H1 (cell line): ENCODE measurements at regions not wholly inside any gene's neighbourhood (a gene's known extent, or its start where the extent isn't known, plus 50 kb on each side); places are given as distances from the start of the nearest gene placed in this dataset.

Experiments used
- CTCF ChIA-PET: fragments of 300-600 bp; sonication (Branson Sonifier 250); formaldehyde crosslinking; loops from one replicate; lab custom pipeline; 2021; ENCODE audit not compliant: partially characterized antibody; lab: Charles Lee
- POLR2A ChIA-PET: fragments of 300-600 bp; sonication (Branson Sonifier 250); formaldehyde crosslinking; loops from one replicate; lab custom pipeline; 2021; ENCODE audit warnings: inconsistent platforms; ENCODE audit not compliant: partially characterized antibody; lab: Charles Lee
- DNase-seq, 2 experiments: peaks; one replicate each; pipeline versions ENCODE4 v3.0.0 to v3.0.0-alpha.2; 2010 to 2022; ENCODE audit warnings: low spot score in 2 of 2, low read depth in 1 of 2, mixed read lengths in 1 of 2
- FAIRE-seq: peaks from 2 replicates; lab custom pipeline; 2011; peaks lifted over from hg19 to GRCh38; lab: Jason Lieb, UNC
- H2AFZ ChIP-seq: 2 replicates; pipeline ENCODE4 v1.8.1; 2012; ENCODE audit warnings: low read length, inconsistent platforms
- H2AK5ac ChIP-seq: 2 replicates; pipeline ENCODE4 v1.6.1; 2013; ENCODE audit warnings: low read depth, low read length
- H2BK120ac ChIP-seq: replicated peaks from 2 replicates; pipeline ENCODE3; 2013; ENCODE audit warnings: low read depth, low read length, inconsistent platforms
- H2BK12ac ChIP-seq: 2 replicates; pipeline ENCODE4 v1.6.1; 2013; ENCODE audit warnings: low read depth, low read length
- H2BK15ac ChIP-seq: 2 replicates; pipeline ENCODE4 v1.6.1; 2013; ENCODE audit warnings: low read length
- H2BK20ac ChIP-seq: 2 replicates; pipeline ENCODE4 v1.6.1; 2013; ENCODE audit warnings: low read length
- H2BK5ac ChIP-seq: 2 replicates; pipeline ENCODE4 v1.6.1; 2013; ENCODE audit warnings: low read depth, low read length
- H3K14ac ChIP-seq: 2 replicates; pipeline ENCODE4 v1.6.1; 2013; ENCODE audit warnings: inconsistent platforms; ENCODE audit not compliant: insufficient read length
- H3K18ac ChIP-seq: 2 replicates; pipeline ENCODE4 v1.6.1; 2013; ENCODE audit warnings: low read length; ENCODE audit errors: extremely low read depth
- H3K23ac ChIP-seq: 2 replicates; pipeline ENCODE4 v1.6.1; 2013; ENCODE audit warnings: inconsistent platforms; ENCODE audit not compliant: insufficient read length
- H3K23me2 ChIP-seq: 2 replicates; pipeline ENCODE4 v1.6.1; 2013; ENCODE audit warnings: low read depth, low read length
- H3K27ac ChIP-seq: 2 replicates; pipeline ENCODE4 v1.6.1; 2011; ENCODE audit warnings: low read depth, low read length, inconsistent platforms
- H3K27me3 ChIP-seq, 4 experiments: replicated peaks in 1 of 4; 1 replicate in 1 of 4; 2 replicates in 3 of 4; pipeline versions ENCODE4 v1.6.1 to v1.8.1; 2011 to 2013; ENCODE audit warnings: low read length in 3 of 4, mild to moderate bottlenecking in 3 of 4, inconsistent platforms in 2 of 4, mixed read lengths in 2 of 4, moderate library complexity in 1 of 4; ENCODE audit not compliant: control insufficient read depth in 3 of 4, insufficient read depth in 3 of 4; ENCODE audit errors: extremely low read depth in 1 of 4
- H3K36me3 ChIP-seq, 4 experiments: 2 replicates each; pipeline versions ENCODE4 v1.6.1 to v1.8.1; 2011 to 2013; ENCODE audit warnings: mild to moderate bottlenecking in 4 of 4, low read length in 3 of 4, moderate library complexity in 2 of 4, control low read depth in 1 of 4, inconsistent platforms in 1 of 4; ENCODE audit not compliant: insufficient read depth in 4 of 4, control insufficient read depth in 2 of 4
- H3K4ac ChIP-seq: replicated peaks from 2 replicates; pipeline ENCODE3; 2013; ENCODE audit warnings: low read length, low read depth, mixed read lengths, inconsistent platforms; ENCODE audit not compliant: insufficient read length
- H3K4me1 ChIP-seq, 4 experiments: replicated peaks in 1 of 4; 1 replicate in 1 of 4; 2 replicates in 3 of 4; pipeline versions ENCODE4 v1.6.1 to v1.8.1; 2011 to 2013; ENCODE audit warnings: low read length in 3 of 4, inconsistent platforms in 2 of 4, mixed read lengths in 1 of 4; ENCODE audit not compliant: insufficient read depth in 4 of 4, control insufficient read depth in 3 of 4
- H3K4me2 ChIP-seq, 2 experiments: 2 replicates each; pipeline versions ENCODE4 v1.6.1 to v1.8.1; 2011 to 2013; ENCODE audit warnings: low read depth in 2 of 2, low read length in 2 of 2, control low read depth in 1 of 2, inconsistent platforms in 1 of 2, mild to moderate bottlenecking in 1 of 2; ENCODE audit not compliant: insufficient read depth in 1 of 2
- H3K4me3 ChIP-seq, 4 experiments: fragments of 200-600, 300-600 bp in 1 of 4; sonication (generic), shearing (Covaris generic), sonication (Bioruptor Twin) in 1 of 4; 2 replicates each; pipeline versions ENCODE4 v1.5.1 to v1.8.1; 2011 to 2016; ENCODE audit warnings: low read length in 4 of 4, low read depth in 3 of 4, control low read depth in 2 of 4, inconsistent platforms in 2 of 4, mild to moderate bottlenecking in 2 of 4, mixed read lengths in 1 of 4, moderate library complexity in 1 of 4; ENCODE audit not compliant: insufficient read depth in 2 of 4; ENCODE audit errors: extremely low read depth in 1 of 4
- H3K56ac ChIP-seq: replicated peaks from 2 replicates; pipeline ENCODE3; 2013; ENCODE audit warnings: low read depth, mild to moderate bottlenecking, mixed read lengths, low read length, inconsistent platforms; ENCODE audit not compliant: insufficient read length
- H3K79me1 ChIP-seq: 2 replicates; pipeline ENCODE4 v1.6.1; 2013; ENCODE audit warnings: low read depth, low read length, control low read depth
- H3K79me2 ChIP-seq, 2 experiments: 2 replicates each; pipeline versions ENCODE4 v1.6.1 to v1.8.1; 2012 to 2013; ENCODE audit warnings: low read length in 2 of 2, mild to moderate bottlenecking in 2 of 2, inconsistent platforms in 1 of 2; ENCODE audit not compliant: insufficient read depth in 2 of 2, control insufficient read depth in 1 of 2
- H3K9ac ChIP-seq, 4 experiments: replicated peaks in 1 of 4; 1 replicate in 1 of 4; 2 replicates in 3 of 4; pipeline versions ENCODE4 v1.6.1 to v1.8.1; 2011 to 2013; ENCODE audit warnings: low read depth in 3 of 4, low read length in 3 of 4, control low read depth in 2 of 4, mild to moderate bottlenecking in 2 of 4, moderate library complexity in 2 of 4, inconsistent platforms in 1 of 4; ENCODE audit errors: extremely low read depth in 1 of 4
- H3K9me3 ChIP-seq, 2 experiments: 2 replicates each; pipeline versions ENCODE4 v1.6.1 to v1.8.1; 2012 to 2013; ENCODE audit warnings: mild to moderate bottlenecking in 2 of 2, moderate library complexity in 2 of 2, control low read depth in 1 of 2, inconsistent platforms in 1 of 2, low read depth in 1 of 2, low read length in 1 of 2, mixed read lengths in 1 of 2; ENCODE audit not compliant: insufficient read depth in 2 of 2
- H4K20me1 ChIP-seq, 2 experiments: replicated peaks in 1 of 2; 2 replicates each; pipeline versions ENCODE3 to v1.8.1; 2011 to 2013; ENCODE audit warnings: inconsistent platforms in 2 of 2, low read length in 2 of 2, mild to moderate bottlenecking in 1 of 2; ENCODE audit not compliant: insufficient read depth in 2 of 2, control insufficient read depth in 1 of 2
- H4K5ac ChIP-seq: 2 replicates; pipeline ENCODE4 v1.6.1; 2013; ENCODE audit warnings: low read length, low read depth, mixed read lengths, inconsistent platforms; ENCODE audit not compliant: insufficient read length
- H4K8ac ChIP-seq: 2 replicates; pipeline ENCODE4 v1.8.0; 2013; ENCODE audit warnings: mild to moderate bottlenecking, moderate library complexity, low read length, inconsistent platforms; ENCODE audit not compliant: insufficient read depth; ENCODE audit errors: extremely low read depth
- H4K91ac ChIP-seq: replicated peaks from 2 replicates; pipeline ENCODE3; 2013; ENCODE audit warnings: low read length, mixed read lengths, inconsistent platforms; ENCODE audit not compliant: insufficient read length
- POLR2A ChIP-seq, 2 experiments: IDR thresholded peaks; 1 replicate in 1 of 2; 2 replicates in 1 of 2; pipeline ENCODE4 v1.6.1; 2011; ENCODE audit warnings: low read depth in 2 of 2, low read length in 2 of 2, mild to moderate bottlenecking in 2 of 2; ENCODE audit errors: control extremely low read depth in 1 of 2
- TCF12 ChIP-seq: IDR thresholded peaks from 2 replicates; pipeline ENCODE4 v1.6.1; 2011; ENCODE audit warnings: low read depth, mild to moderate bottlenecking, low read length
- TEAD4 ChIP-seq: IDR thresholded peaks from 2 replicates; pipeline ENCODE4 v1.6.1; 2012; ENCODE audit warnings: low read depth, low read length, inconsistent platforms, mixed read lengths
- USF2 ChIP-seq: IDR thresholded peaks from 2 replicates; pipeline ENCODE4 v1.6.1; 2011; ENCODE audit warnings: low read length, improper control_type of control experiment
- WGBS, 2 experiments: shearing (Covaris generic) in 1 of 2; methylation state at CpG; one replicate each; pipeline versions ENCODE4 v1.1.6 to v1.1.7; 2013 to 2015; ENCODE audit warnings: low lambda C conversion rate in 2 of 2, mixed read lengths in 2 of 2, inconsistent platforms in 1 of 2, low coverage in 1 of 2, missing lambda C conversion rate in 1 of 2; ENCODE audit not compliant: insufficient replicate concordance in 2 of 2, insufficient coverage in 1 of 2, insufficient read length in 1 of 2; ENCODE audit errors: extremely low coverage in 1 of 2, missing lambda C conversion rate in 1 of 2; 5-methylcytosine and 5-hydroxymethylcytosine counted together

DNA sequence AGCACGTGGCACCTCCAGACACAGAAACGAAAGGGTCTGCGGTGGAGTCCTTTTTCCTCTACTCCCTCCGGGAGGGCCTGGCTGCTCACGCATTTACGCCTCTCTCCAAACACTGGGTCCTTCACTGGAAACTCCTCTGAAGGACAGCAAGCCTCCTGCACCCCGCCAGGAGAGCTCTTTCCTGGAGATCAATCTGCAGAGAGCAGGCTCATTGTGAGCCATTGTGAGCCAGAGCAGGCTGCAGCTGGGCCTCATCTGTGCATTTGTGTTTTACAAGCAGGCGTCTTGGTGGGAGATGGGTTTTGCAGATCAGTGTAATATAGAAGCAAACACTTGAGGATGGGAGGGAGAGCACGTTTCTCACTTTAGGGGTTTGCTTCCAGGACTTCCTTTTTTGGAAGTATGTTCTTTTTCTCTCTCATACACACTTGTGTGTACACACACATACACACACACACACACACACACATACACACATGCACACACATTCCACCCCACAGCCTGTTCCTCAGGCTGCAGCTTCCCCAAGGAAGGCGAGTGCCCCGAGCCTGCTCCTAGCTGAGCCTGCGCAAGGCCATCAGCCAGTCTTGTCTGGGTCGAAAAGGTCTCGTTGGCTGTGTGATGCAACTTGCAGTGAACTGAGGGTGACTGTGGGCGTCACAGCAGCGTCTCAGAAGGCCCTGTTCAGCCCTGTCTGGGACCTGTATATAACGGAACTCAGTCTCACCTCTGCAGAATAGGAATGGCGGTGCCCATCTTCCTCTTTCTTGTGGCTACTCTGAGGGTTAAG is 163.5 kb downstream of the GLI2 start:
- H3K79me1 ChIP-seq, result no peaks in the 10 kb centered on the region; the same call in 1 of the 2 replicates
- DNase-seq, result no peak
- TF ChIP-seq TCF12 (no peak), POLR2A (IDR thresholded peaks at IDR 0.05; ENCODE audit: control extremely low read depth in 1 of 2, low read depth in 2 of 2, low read length in 2 of 2) (no peak), TEAD4 (no peak), USF2 (no peak)

More for the DNA sequence above, 163.5 kb downstream of the GLI2 start:
- peak overlapping the region; percentile 6; the same call in 1 of the 2 replicates for H2BK15ac ChIP-seq
- H3K23ac ChIP-seq, result no peak overlapping the region
- H3K23me2 ChIP-seq, result no peaks in the 10 kb centered on the region; the same call in 1 of the 2 replicates
- peak overlapping the region; percentile 40; the same call in 1 of the 2 replicates for H2BK5ac ChIP-seq
- CTCF ChIA-PET, result interaction anchor here (0.6 to 6.7 kb wide), 28 partner anchors 12 to 219 kb away, joined by 3 to 65 read pairs (median 4); partner anchors contain the start of gene GLI2
- H3K27ac ChIP-seq, result no peak overlapping the region; the same call in 1 of the 2 replicates
- H3K4me1 ChIP-seq, result peaks cover 18 to 44% (median 28%) of the 10 kb centered on the region in 4 experiments
- peak overlapping the region; percentile 16 for H2AK5ac ChIP-seq
- H3K27me3 ChIP-seq, result no peaks in the 10 kb centered on the region; a peak in 1 of 7 replicates
- H4K5ac ChIP-seq, result no peak overlapping the region
- H3K9me3 ChIP-seq, result no peaks in the 10 kb centered on the region
- H4K91ac ChIP-seq, result no peak overlapping the region
- POLR2A ChIA-PET, result interaction anchor here (0.6 to 1.9 kb wide), 7 partner anchors 23 to 341 kb away, joined by 3 to 11 read pairs (median 3); no protein-coding TSS in a partner anchor
- H3K4me3 ChIP-seq, result no peak overlapping the region
- no peak overlapping the region for H4K8ac ChIP-seq
- H2BK120ac ChIP-seq, result no peak overlapping the region
- no peak overlapping the region for H2AFZ ChIP-seq
- peaks cover 2 to 13% of the 10 kb centered on the region in 2 experiments for H4K20me1 ChIP-seq
- H3K56ac ChIP-seq, result no peak overlapping the region
- H3K36me3 ChIP-seq, result 0 out of 8 replicates have a peak, but pooled peaks cover 0 to 2% (median 0%) of the 10 kb centered on the region in 4 experiments
- peak; percentile 24 for FAIRE-seq
- peak overlapping the region; percentile 32 to 43; a peak in 3 of 4 replicates for H3K4me2 ChIP-seq
- no peak overlapping the region for H3K14ac ChIP-seq
- 0 out of 2 replicates have a peak overlapping the region, but pooled peaks have one; percentile 76 for H2BK20ac ChIP-seq
- peaks cover 0 to 23% of the 10 kb centered on the region in 2 experiments; a peak in 2 of 4 replicates for H3K79me2 ChIP-seq
- 0 out of 2 replicates have a peak overlapping the region, but pooled peaks have one; percentile 29 for H2BK12ac ChIP-seq
- H3K4ac ChIP-seq, result peak overlapping the region; percentile 30
- no peak overlapping the region; a peak in 1 of 7 replicates for H3K9ac ChIP-seq
- WGBS, 2 experiments, result 58% methylated on average over 18 of the region's 18 CpGs; no CpG with 5 or more reads in 1 of the 2 experiments
- peak overlapping the region; percentile 62 for H3K18ac ChIP-seq
